Neural crest cell (in vitro differentiated cells): ENCODE measurements at regions not wholly inside any gene's neighbourhood (a gene's known extent, or its start where the extent isn't known, plus 50 kb on each side); places are given as distances from the start of the nearest gene placed in this dataset.
"Not testable (repeated sequence)": the region's sequence is repeated elsewhere in the genome, so short reads cannot be mapped to it uniquely, and the experiment has no call there.

Experiments
- DNase-seq: peaks from one replicate; pipeline ENCODE4 v3.0.0; 2021; ENCODE audit warnings: low read depth, mixed read lengths, low spot score
- H3K27ac Mint-ChIP-seq: one replicate; pipeline ENCODE4 v1.8.0; 2021; ENCODE audit warnings: mild to moderate bottlenecking, mixed read lengths; ENCODE audit not compliant: unreplicated experiment
- H3K27me3 Mint-ChIP-seq: 2 replicates; pipeline ENCODE4 v1.8.0; 2021; ENCODE audit warnings: low read depth, mild to moderate bottlenecking, mixed read lengths
- H3K36me3 Mint-ChIP-seq: 2 replicates; pipeline ENCODE4 v1.8.0; 2021; ENCODE audit warnings: low read depth, mild to moderate bottlenecking, mixed read lengths
- H3K4me1 Mint-ChIP-seq: 2 replicates; pipeline ENCODE4 v1.8.0; 2021; ENCODE audit warnings: mixed read lengths
- H3K4me3 Mint-ChIP-seq: one replicate; pipeline ENCODE4 v1.8.0; 2021; ENCODE audit warnings: mild to moderate bottlenecking, mixed read lengths
- H3K9me3 Mint-ChIP-seq: 2 replicates; pipeline ENCODE4 v1.8.0; 2021; ENCODE audit warnings: mixed read lengths
- TF ChIP-seq, protein P1 (sequence below): fragments of 200-600 bp; sonication (generic); conservative IDR thresholded peaks from 2 replicates; pipeline ENCODE4 v1.5.0; 2021; ENCODE audit warnings: antibody characterized with exemption, mild to moderate bottlenecking

DNA sequence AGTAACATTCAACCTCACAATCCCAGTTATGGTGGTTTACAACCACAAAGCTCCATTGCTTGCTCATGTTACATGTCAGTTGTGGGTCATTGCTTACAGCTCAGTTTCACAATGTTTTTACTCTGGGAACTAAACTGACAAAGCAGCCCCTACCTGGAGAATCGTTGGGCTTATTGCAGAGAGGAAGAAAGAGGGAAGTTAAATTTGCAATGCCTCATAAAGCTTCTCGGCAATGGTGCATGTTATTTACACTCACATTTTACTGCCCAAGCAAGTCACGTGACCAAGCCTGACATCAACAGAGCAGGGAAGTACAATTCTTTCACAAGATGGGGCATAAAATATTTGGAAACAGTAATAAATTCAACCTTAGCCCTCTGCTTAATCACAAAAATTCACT, 441.6 kb downstream of the TDRD3 start:
- no peaks in the 10 kb centered on the region for H3K4me1 Mint-ChIP-seq
- H3K27me3 Mint-ChIP-seq = no peaks in the 10 kb centered on the region
- no peaks in the 10 kb centered on the region for H3K9me3 Mint-ChIP-seq
- no peaks in the 10 kb centered on the region for H3K36me3 Mint-ChIP-seq
- no peak overlapping the region for H3K27ac Mint-ChIP-seq
- TF ChIP-seq, protein P1, sequence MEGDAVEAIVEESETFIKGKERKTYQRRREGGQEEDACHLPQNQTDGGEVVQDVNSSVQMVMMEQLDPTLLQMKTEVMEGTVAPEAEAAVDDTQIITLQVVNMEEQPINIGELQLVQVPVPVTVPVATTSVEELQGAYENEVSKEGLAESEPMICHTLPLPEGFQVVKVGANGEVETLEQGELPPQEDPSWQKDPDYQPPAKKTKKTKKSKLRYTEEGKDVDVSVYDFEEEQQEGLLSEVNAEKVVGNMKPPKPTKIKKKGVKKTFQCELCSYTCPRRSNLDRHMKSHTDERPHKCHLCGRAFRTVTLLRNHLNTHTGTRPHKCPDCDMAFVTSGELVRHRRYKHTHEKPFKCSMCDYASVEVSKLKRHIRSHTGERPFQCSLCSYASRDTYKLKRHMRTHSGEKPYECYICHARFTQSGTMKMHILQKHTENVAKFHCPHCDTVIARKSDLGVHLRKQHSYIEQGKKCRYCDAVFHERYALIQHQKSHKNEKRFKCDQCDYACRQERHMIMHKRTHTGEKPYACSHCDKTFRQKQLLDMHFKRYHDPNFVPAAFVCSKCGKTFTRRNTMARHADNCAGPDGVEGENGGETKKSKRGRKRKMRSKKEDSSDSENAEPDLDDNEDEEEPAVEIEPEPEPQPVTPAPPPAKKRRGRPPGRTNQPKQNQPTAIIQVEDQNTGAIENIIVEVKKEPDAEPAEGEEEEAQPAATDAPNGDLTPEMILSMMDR = no peak
- no peak for DNase-seq
- H3K4me3 Mint-ChIP-seq = no peak overlapping the region

DNA sequence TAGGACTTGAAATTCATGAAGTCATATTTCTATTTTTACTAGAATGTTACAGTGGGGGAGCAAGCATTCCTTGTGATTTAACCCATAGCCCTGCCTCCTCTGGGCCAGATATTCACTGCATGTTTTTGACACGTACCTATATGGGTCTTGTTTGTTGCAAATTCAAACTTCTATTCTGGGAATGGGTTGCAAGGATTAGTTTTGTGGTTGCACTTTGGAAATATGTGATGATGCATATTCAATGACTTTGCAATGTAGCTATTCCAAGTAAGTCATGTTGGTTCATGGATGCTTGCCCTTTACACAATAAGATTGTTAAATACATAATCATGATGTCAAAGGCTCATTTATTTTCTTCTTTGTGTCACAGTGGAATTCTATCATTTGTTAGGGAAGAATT, 440.8 kb downstream of the TDRD3 start:
- no peaks in the 10 kb centered on the region for H3K27me3 Mint-ChIP-seq
- no peak overlapping the region for H3K27ac Mint-ChIP-seq
- H3K9me3 Mint-ChIP-seq = no peaks in the 10 kb centered on the region
- H3K4me3 Mint-ChIP-seq = no peak overlapping the region
- DNase-seq = no peak
- H3K36me3 Mint-ChIP-seq = no peaks in the 10 kb centered on the region
- no peaks in the 10 kb centered on the region for H3K4me1 Mint-ChIP-seq
- TF ChIP-seq, protein P1 = no peak

DNA sequence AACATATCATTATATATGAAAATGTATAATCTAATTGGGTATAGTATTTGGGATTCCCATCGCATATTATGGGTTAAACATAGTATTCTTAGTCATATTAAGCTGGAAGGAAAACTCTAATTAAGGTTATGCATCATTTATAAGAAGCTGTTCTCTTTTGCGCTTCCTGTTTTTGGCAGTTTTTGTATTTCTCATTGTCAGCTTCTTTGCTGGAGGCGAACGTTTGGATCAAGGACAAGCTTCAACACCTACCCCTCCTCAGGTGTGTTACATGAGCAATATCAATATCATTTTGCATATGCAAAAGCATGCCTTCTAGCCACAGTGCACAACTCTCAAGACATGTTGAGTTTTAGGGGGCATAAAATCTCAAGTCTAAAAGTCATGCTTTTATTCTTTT, 439.8 kb downstream of the TDRD3 start:
- Mint-ChIP-seq H3K4me3 (no peak overlapping the region), H3K9me3 (no peaks in the 10 kb centered on the region), H3K27ac (no peak overlapping the region), H3K36me3 (no peaks in the 10 kb centered on the region), H3K4me1 (no peaks in the 10 kb centered on the region), H3K27me3 (no peaks in the 10 kb centered on the region)
- TF ChIP-seq, protein P1 = no peak
- no peak for DNase-seq

- Mint-ChIP-seq H3K27ac (no peak overlapping the region), H3K27me3 (no peaks in the 10 kb centered on the region), H3K9me3 (peaks cover 3% of the 10 kb centered on the region), H3K36me3 (no peaks in the 10 kb centered on the region), H3K4me3 (no peak overlapping the region), H3K4me1 (no peaks in the 10 kb centered on the region)
- TF ChIP-seq, protein P1 = no peak
- DNase-seq = no peak
These were observed 414.6 kb downstream of the TDRD3 start for GRCh38 chr13:60811581-60811980.

DNA sequence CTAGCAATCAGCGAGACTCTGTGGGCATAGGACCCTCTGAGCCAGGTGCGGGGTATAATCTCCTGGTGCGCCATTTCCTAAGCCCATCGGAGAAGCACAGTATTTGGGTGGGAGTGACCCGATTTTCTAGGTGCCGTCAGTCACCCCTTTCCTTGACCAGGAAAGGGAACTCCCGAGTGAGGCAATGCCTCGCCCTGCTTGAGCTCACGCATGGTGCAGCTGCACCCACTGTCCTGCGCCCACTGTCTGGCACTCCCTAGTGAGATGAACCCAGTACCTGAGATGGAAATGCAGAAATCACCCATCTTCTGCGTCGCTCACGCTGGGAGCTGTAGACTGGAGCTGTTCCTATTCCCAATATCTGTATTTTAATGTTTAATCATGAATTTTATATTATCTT, 408.6 kb downstream of the TDRD3 start:
- not testable (repeated sequence) for H3K27ac Mint-ChIP-seq, H3K9me3 Mint-ChIP-seq, H3K27me3 Mint-ChIP-seq, H3K36me3 Mint-ChIP-seq, H3K4me1 Mint-ChIP-seq, DNase-seq, H3K4me3 Mint-ChIP-seq

DNA sequence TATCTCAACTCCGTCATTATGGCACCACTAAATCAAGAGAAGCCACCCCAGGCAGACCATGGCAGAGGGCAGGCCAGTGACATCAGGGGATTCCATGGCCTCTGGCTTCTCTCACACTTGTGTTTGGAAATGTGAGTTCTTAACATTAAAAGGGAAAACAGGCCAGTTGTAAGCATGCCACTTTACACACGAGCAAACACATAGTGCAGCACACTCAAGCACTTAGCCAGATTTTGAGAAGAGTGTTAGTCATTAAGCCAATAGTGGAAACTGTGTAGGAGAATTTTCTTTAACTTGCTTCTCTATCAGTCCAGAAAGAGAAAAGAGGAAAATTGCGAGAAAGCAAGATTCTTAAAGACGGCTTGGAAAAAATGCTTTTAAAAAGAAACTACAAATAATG, 401.5 kb downstream of the TDRD3 start:
- Mint-ChIP-seq H3K9me3 (peaks cover 4% of the 10 kb centered on the region), H3K36me3 (no peaks in the 10 kb centered on the region), H3K4me3 (no peak overlapping the region), H3K4me1 (peaks cover 6% of the 10 kb centered on the region), H3K27ac (no peak overlapping the region), H3K27me3 (no peaks in the 10 kb centered on the region)
- TF ChIP-seq, protein P1 = no peak
- DNase-seq = no peak
